ENCODE measurements at regions not wholly inside any gene's neighbourhood (a gene's known extent, or its start where the extent isn't known, plus 50 kb on each side); places are given as distances from the start of the nearest gene placed in this dataset.
"Not testable (repeated sequence)": the region's sequence is repeated elsewhere in the genome, so short reads cannot be mapped to it uniquely, and the experiment has no call there.

- DNase-seq (ENCODE audit: low read depth), result no peak
- no peak for TF ChIP-seq CTCF (IDR thresholded peaks at IDR 0.05; ENCODE audit: control insufficient read depth, extremely low read depth, insufficient read depth)
- no peak overlapping the region for H3K4me3 ChIP-seq (ENCODE audit: low read depth, low read length)
These were observed 51.9 kb upstream of the PTPRJ start for GRCh38 chr11:47928426-47928825.

- no peak overlapping the region for H3K4me3 ChIP-seq (ENCODE audit: low read depth, low read length)
- no peak for TF ChIP-seq CTCF (IDR thresholded peaks at IDR 0.05; ENCODE audit: control insufficient read depth, extremely low read depth, insufficient read depth)
- peak; percentile 57 for DNase-seq (ENCODE audit: low read depth)
These were observed 56.1 kb upstream of the PTPRJ start for GRCh38 chr11:47924184-47924691.

- TF ChIP-seq CTCF (IDR thresholded peaks at IDR 0.05; ENCODE audit: control insufficient read depth, extremely low read depth, insufficient read depth), result no peak
- H3K4me3 ChIP-seq (ENCODE audit: low read depth, low read length), result no peak overlapping the region
- no peak for DNase-seq (ENCODE audit: low read depth)
These were observed 56.7 kb upstream of the PTPRJ start for GRCh38 chr11:47923667-47924066.

GRCh38 chr11:47921080-47921555, 59.2 kb upstream of the PTPRJ start:
- not testable (repeated sequence) for DNase-seq (ENCODE audit: low read depth); H3K4me3 ChIP-seq (ENCODE audit: low read depth, low read length)

- no peak for TF ChIP-seq CTCF (IDR thresholded peaks at IDR 0.05; ENCODE audit: control insufficient read depth, extremely low read depth, insufficient read depth)
- no peak overlapping the region for H3K4me3 ChIP-seq (ENCODE audit: low read depth, low read length)
- DNase-seq (ENCODE audit: low read depth), result no peak
These were observed 61.4 kb upstream of the PTPRJ start for GRCh38 chr11:47918882-47919495.

- DNase-seq (ENCODE audit: low read depth), result no peak
- no peak overlapping the region for H3K4me3 ChIP-seq (ENCODE audit: low read depth, low read length)
- TF ChIP-seq CTCF (IDR thresholded peaks at IDR 0.05; ENCODE audit: control insufficient read depth, extremely low read depth, insufficient read depth), result no peak
These were observed 62.0 kb upstream of the PTPRJ start for GRCh38 chr11:47918370-47918690.

- H3K4me3 ChIP-seq (ENCODE audit: low read depth, low read length), result no peak overlapping the region
- no peak for DNase-seq (ENCODE audit: low read depth)
- no peak for TF ChIP-seq CTCF (IDR thresholded peaks at IDR 0.05; ENCODE audit: control insufficient read depth, extremely low read depth, insufficient read depth)
These were observed 62.6 kb upstream of the PTPRJ start for GRCh38 chr11:47917599-47918369.
